ENCODE measurements at regions not wholly inside any gene's neighbourhood (a gene's known extent, or its start where the extent isn't known, plus 50 kb on each side); places are given as distances from the start of the nearest gene placed in this dataset.

- TF ChIP-seq CTCF (IDR thresholded peaks at IDR 0.05) (no peak), POLR2A (IDR thresholded peaks at IDR 0.05) (no peak)
Observed at GRCh38 chr4:138903185-138903584, 112.4 kb upstream of the NOCT start.

Measured in uterus (tissue), 2 donors.